ENCODE measurements at regions not wholly inside any gene's neighbourhood (a gene's known extent, or its start where the extent isn't known, plus 50 kb on each side); places are given as distances from the start of the nearest gene placed in this dataset.

DNA sequence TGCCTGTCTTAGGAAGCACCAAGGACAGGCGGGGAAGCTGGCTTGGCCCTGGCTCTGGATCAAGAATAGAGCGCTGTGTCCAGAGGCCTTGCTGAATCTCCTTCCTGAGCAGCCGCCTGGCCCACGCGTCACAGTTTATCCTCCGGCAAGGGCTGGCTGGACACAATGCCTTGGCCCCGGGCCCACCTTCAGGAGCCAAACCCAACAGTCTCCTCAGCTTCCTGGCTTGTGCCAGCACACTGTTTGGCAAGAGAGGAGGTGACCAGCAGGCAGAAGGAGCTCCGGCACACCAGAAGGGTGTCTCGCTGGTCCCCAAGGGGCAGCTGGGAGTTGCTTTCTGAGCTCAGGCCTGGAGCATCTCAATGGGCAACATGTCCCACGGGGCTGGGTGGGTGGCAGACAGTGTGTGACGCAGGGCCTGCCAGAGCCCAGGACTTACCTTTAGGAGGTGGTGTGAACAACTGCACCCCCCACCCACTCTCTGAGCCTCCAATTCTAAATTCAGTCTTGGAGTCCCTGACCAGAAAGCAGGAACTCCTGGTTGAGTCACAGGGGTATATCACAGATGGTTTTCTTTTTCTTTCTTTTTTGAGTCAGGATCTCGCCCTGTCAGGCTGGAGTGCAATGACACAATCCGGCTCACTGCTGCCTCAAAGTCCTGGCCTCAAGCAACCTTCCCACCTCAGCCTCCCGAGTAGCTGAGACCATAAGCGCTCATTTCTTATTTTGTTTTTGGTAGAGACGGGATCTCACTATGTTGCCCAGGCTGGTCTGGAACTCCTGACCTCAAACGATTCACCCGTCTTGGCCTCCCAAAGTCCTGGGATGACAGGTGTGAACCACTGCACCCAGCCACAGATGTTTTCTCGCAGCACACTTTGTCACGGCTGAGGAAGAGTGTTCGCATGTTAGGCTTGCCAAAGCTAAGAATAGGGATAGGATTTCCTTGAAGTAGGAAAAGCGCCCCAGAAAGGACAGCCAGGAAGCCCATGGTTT is 361.2 kb downstream of the BCOR start:
- no peaks in the 10 kb centered on the region for H3K36me3 ChIP-seq (ENCODE audit: control insufficient read depth in 2 of 2, insufficient read depth in 1 of 2, low read length in 2 of 2)
- H3K27ac ChIP-seq (ENCODE audit: extremely low read depth, low read depth, low read length): no peak overlapping the region
- CTCF ChIA-PET: no interaction called here

GRCh38 chrX:39739585-39739984 is 358.2 kb downstream of the BCOR start:
- Histone ChIP-seq H3K27ac (ENCODE audit: extremely low read depth, low read depth, low read length) (no peak overlapping the region), H3K36me3 (ENCODE audit: control insufficient read depth in 2 of 2, insufficient read depth in 1 of 2, low read length in 2 of 2) (no peaks in the 10 kb centered on the region), H3K4me1 (ENCODE audit: control insufficient read depth, insufficient read depth, low read length) (no peaks in the 10 kb centered on the region), H3K4me3 (ENCODE audit: low read depth, low read length) (no peak overlapping the region), H3K9me3 (ENCODE audit: control insufficient read depth, insufficient read depth, low read depth, low read length) (no peaks in the 10 kb centered on the region)
- POLR2A ChIA-PET: interaction anchor here (0.5 kb wide), 1 partner anchor 1054 kb away, joined by 7 read pairs; no protein-coding TSS in a partner anchor
- CTCF ChIA-PET: interaction anchor here (0.6 kb wide), 1 partner anchor 13 kb away, joined by 3 read pairs; no protein-coding TSS in a partner anchor
- TF ChIP-seq TCF7L2 (IDR thresholded peaks at IDR 0.05; ENCODE audit: borderline replicate concordance, low read depth, low read length) (no peak), BCL6B (tag by site-specific recombination; IDR thresholded peaks at IDR 0.05) (no peak), TRIM28 (IDR thresholded peaks at IDR 0.05; ENCODE audit: borderline replicate concordance, low read length) (no peak), WT1 (tag by site-specific recombination; IDR thresholded peaks at IDR 0.05) (no peak), ZNF670 (tag by site-specific recombination; IDR thresholded peaks at IDR 0.05; ENCODE audit: low read depth) (no peak), ZNF423 (tag by site-specific recombination; IDR thresholded peaks at IDR 0.05) (no peak), ZNF404 (tag by site-specific recombination; IDR thresholded peaks at IDR 0.05) (no peak), SP3 (tag by site-specific recombination; IDR thresholded peaks at IDR 0.05) (no peak), ZEB2 (tag by site-specific recombination; IDR thresholded peaks at IDR 0.05) (no peak)

More for the DNA sequence above, 361.2 kb downstream of the BCOR start:
- POLR2A ChIA-PET: no interaction called here
- Histone ChIP-seq H3K4me1 (ENCODE audit: control insufficient read depth, insufficient read depth, low read length) (no peaks in the 10 kb centered on the region), H3K4me3 (ENCODE audit: low read depth, low read length) (no peak overlapping the region), H3K9me3 (ENCODE audit: control insufficient read depth, insufficient read depth, low read depth, low read length) (no peaks in the 10 kb centered on the region)
- TF ChIP-seq ZNF121 (tag by site-specific recombination; IDR thresholded peaks at IDR 0.05) (peak; percentile 66), ZNF394 (tag by site-specific recombination; IDR thresholded peaks at IDR 0.05; ENCODE audit: borderline replicate concordance) (no peak), ZFHX2 (tag by site-specific recombination; conservative IDR thresholded peaks at IDR 0.05) (0 out of 2 replicates have a peak, but pooled peaks have one; percentile 14)
- TF ChIP-seq, protein P1, sequence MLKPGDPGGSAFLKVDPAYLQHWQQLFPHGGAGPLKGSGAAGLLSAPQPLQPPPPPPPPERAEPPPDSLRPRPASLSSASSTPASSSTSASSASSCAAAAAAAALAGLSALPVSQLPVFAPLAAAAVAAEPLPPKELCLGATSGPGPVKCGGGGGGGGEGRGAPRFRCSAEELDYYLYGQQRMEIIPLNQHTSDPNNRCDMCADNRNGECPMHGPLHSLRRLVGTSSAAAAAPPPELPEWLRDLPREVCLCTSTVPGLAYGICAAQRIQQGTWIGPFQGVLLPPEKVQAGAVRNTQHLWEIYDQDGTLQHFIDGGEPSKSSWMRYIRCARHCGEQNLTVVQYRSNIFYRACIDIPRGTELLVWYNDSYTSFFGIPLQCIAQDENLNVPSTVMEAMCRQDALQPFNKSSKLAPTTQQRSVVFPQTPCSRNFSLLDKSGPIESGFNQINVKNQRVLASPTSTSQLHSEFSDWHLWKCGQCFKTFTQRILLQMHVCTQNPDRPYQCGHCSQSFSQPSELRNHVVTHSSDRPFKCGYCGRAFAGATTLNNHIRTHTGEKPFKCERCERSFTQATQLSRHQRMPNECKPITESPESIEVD (tag by site-specific recombination; IDR thresholded peaks at IDR 0.05): no peak

GRCh38 chrX:39740078-39740477 is 357.7 kb downstream of the BCOR start:
- CTCF ChIA-PET: interaction anchor here (0.6 to 1.6 kb wide), 2 partner anchors 9 to 13 kb away, joined by 3 to 4 read pairs; no protein-coding TSS in a partner anchor
- no peak overlapping the region for H3K4me3 ChIP-seq (ENCODE audit: low read depth, low read length)
- H3K9me3 ChIP-seq (ENCODE audit: control insufficient read depth, insufficient read depth, low read depth, low read length): no peaks in the 10 kb centered on the region
- no peak overlapping the region for H3K27ac ChIP-seq (ENCODE audit: extremely low read depth, low read depth, low read length)
- no peaks in the 10 kb centered on the region for H3K4me1 ChIP-seq (ENCODE audit: control insufficient read depth, insufficient read depth, low read length)
- no peaks in the 10 kb centered on the region for H3K36me3 ChIP-seq (ENCODE audit: control insufficient read depth in 2 of 2, insufficient read depth in 1 of 2, low read length in 2 of 2)
- POLR2A ChIA-PET: no interaction called here
- TF ChIP-seq ZNF26 (tag by site-specific recombination; IDR thresholded peaks at IDR 0.05) (no peak), ZNF24 (tag by site-specific recombination; IDR thresholded peaks at IDR 0.05) (no peak), ZNF155 (tag by site-specific recombination; IDR thresholded peaks at IDR 0.05) (no peak), YY2 (tag by site-specific recombination; IDR thresholded peaks at IDR 0.05) (no peak), ZNF510 (tag by site-specific recombination; IDR thresholded peaks at IDR 0.05; ENCODE audit: insufficient replicate concordance) (no peak), OVOL3 (tag by site-specific recombination; IDR thresholded peaks at IDR 0.05) (no peak), ZNF221 (tag by site-specific recombination; IDR thresholded peaks at IDR 0.05; ENCODE audit: borderline replicate concordance) (no peak)
- TF ChIP-seq, protein P2, sequence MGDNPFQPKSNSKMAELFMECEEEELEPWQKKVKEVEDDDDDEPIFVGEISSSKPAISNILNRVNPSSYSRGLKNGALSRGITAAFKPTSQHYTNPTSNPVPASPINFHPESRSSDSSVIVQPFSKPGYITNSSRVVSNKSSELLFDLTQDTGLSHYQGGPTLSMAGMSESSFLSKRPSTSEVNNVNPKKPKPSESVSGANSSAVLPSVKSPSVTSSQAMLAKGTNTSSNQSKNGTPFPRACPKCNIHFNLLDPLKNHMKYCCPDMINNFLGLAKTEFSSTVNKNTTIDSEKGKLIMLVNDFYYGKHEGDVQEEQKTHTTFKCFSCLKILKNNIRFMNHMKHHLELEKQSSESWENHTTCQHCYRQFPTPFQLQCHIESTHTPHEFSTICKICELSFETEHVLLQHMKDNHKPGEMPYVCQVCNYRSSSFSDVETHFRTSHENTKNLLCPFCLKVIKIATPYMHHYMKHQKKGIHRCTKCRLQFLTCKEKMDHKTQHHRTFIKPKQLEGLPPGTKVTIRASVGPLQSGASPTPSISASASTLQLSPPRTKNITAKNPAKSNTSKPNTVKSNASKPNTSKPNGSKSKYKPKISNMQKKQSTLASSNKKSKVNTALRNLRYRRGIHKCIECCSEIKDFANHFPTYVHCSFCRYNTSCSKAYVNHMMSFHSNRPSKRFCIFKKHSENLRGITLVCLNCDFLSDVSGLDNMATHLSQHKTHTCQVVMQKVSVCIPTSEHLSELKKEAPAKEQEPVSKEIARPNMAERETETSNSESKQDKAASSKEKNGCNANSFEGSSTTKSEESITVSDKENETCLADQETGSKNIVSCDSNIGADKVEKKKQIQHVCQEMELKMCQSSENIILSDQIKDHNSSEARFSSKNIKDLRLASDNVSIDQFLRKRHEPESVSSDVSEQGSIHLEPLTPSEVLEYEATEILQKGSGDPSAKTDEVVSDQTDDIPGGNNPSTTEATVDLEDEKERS (tag by site-specific recombination; IDR thresholded peaks at IDR 0.05): no peak
- TF ChIP-seq, protein P1 (tag by site-specific recombination; IDR thresholded peaks at IDR 0.05): no peak

Measured in HEK293 (cell line).